Activated CD4-positive, alpha-beta T cell treated with anti-CD3 and anti-CD28 coated beads, Interleukin-2, amount 50 U/mL, for 24 hours (primary cell): ENCODE measurements at regions not wholly inside any gene's neighbourhood (a gene's known extent, or its start where the extent isn't known, plus 50 kb on each side); places are given as distances from the start of the nearest gene placed in this dataset.

Source experiments
- DNase-seq, 2 donors: peaks; one replicate each; pipeline ENCODE4 v3.0.0-alpha.2; 2020; ENCODE audit warnings: low read depth in 1 of 2, low spot score in 1 of 2

GRCh38 chr11:13907678-13908077 is 54.8 kb upstream of the SPON1 start:
- DNase-seq, result no peak

GRCh38 chr11:13908535-13908934 is 54.0 kb upstream of the SPON1 start:
- DNase-seq, result no peak
